ENCODE measurements at regions not wholly inside any gene's neighbourhood (a gene's known extent, or its start where the extent isn't known, plus 50 kb on each side); places are given as distances from the start of the nearest gene placed in this dataset.

- ATAC-seq (ENCODE audit: low read depth) (no peak), DNase-seq (no peak)
- H4K20me1 ChIP-seq (ENCODE audit: control insufficient read depth, insufficient read depth, low read length, poor library complexity, severe bottlenecking): no peaks in the 10 kb centered on the region
- H3K27ac ChIP-seq (ENCODE audit: low read length in 2 of 2): no peak overlapping the region
- no peaks in the 10 kb centered on the region for H3K27me3 ChIP-seq (replicated peaks in 1 of 4; ENCODE audit: control extremely low read depth in 1 of 4, control insufficient read depth in 3 of 4, insufficient read depth in 4 of 4, low read length in 3 of 4)
- WGBS (ENCODE audit: insufficient coverage): 60% methylated on average over 1 of the region's 3 CpGs
- Mint-ChIP-seq H3K4me1 (peaks cover 20% of the 10 kb centered on the region), H3K27ac (no peak overlapping the region), H3K4me3 (no peak overlapping the region), H3K27me3 (no peaks in the 10 kb centered on the region), H3K9me3 (ENCODE audit: insufficient read depth) (no peaks in the 10 kb centered on the region)
- no peak overlapping the region for H3K9ac ChIP-seq (ENCODE audit: low read length)
- no peaks in the 10 kb centered on the region for H3K79me2 ChIP-seq (ENCODE audit: control insufficient read depth, insufficient read depth, low read length)
- TF ChIP-seq EZH2 (IDR thresholded peaks at IDR 0.05; ENCODE audit: borderline replicate concordance, insufficient read depth, low read depth, low read length, poor library complexity, severe bottlenecking) (no peak), CTCF (IDR thresholded peaks at IDR 0.05) (no peak)
- H3K4me3 ChIP-seq (ENCODE audit: control extremely low read depth in 1 of 5, extremely low read depth in 1 of 5, insufficient read depth in 1 of 5, low read depth in 2 of 5, low read length in 4 of 5): no peak overlapping the region
- intact Hi-C loops (cut with micrococcal nuclease): no loop called here
- POLR2A ChIA-PET: no interaction called here
- CTCF ChIA-PET: no interaction called here
- H3K36me3 ChIP-seq (replicated peaks in 1 of 2; ENCODE audit: control extremely low read depth in 1 of 2, control insufficient read depth in 1 of 2, extremely low read depth in 1 of 2, insufficient read depth in 2 of 2, low read length in 1 of 2): no peaks in the 10 kb centered on the region
- H2AFZ ChIP-seq (ENCODE audit: insufficient read depth, low read depth, low read length, poor library complexity, severe bottlenecking): no peak overlapping the region
- no peaks in the 10 kb centered on the region for H3K9me3 ChIP-seq (ENCODE audit: control extremely low read depth in 1 of 3, control insufficient read depth in 2 of 3, insufficient read depth in 1 of 3, low read length in 2 of 3)
- H3K4me1 ChIP-seq (ENCODE audit: control insufficient read depth in 2 of 2, insufficient read depth in 2 of 2, low read length in 2 of 2): peaks cover 0 to 13% of the 10 kb centered on the region in 2 donors
- H3K4me2 ChIP-seq (replicated peaks; ENCODE audit: low read depth, low read length, poor library complexity, severe bottlenecking): no peak overlapping the region
Observed at GRCh38 chrY:8808611-8809010, 528.7 kb upstream of the TSPY4 start.

GRCh38 chrY:8809076-8809475 is 528.2 kb upstream of the TSPY4 start:
- CTCF ChIA-PET: no interaction called here
- H3K4me3 ChIP-seq (ENCODE audit: control extremely low read depth in 1 of 5, extremely low read depth in 1 of 5, insufficient read depth in 1 of 5, low read depth in 2 of 5, low read length in 4 of 5): no peak overlapping the region
- WGBS (ENCODE audit: insufficient coverage): no CpG with 5 or more reads among the region's 2 CpGs

More at GRCh38 chrY:8809076-8809475, 528.2 kb upstream of the TSPY4 start:
- no peak for TF ChIP-seq EZH2 (IDR thresholded peaks at IDR 0.05; ENCODE audit: borderline replicate concordance, insufficient read depth, low read depth, low read length, poor library complexity, severe bottlenecking)
- TF ChIP-seq CTCF (IDR thresholded peaks at IDR 0.05): no peak
- no peak overlapping the region for H3K27ac Mint-ChIP-seq
- DNase-seq: no peak
- H3K9me3 Mint-ChIP-seq (ENCODE audit: insufficient read depth): no peaks in the 10 kb centered on the region
- no peaks in the 10 kb centered on the region for H3K9me3 ChIP-seq (ENCODE audit: control extremely low read depth in 1 of 3, control insufficient read depth in 2 of 3, insufficient read depth in 1 of 3, low read length in 2 of 3)
- intact Hi-C loops (cut with micrococcal nuclease): no loop called here
- no peaks in the 10 kb centered on the region for H3K27me3 Mint-ChIP-seq
- H3K4me3 Mint-ChIP-seq: no peak overlapping the region
- no peak overlapping the region for H3K9ac ChIP-seq (ENCODE audit: low read length)
- no peaks in the 10 kb centered on the region for H3K36me3 ChIP-seq (replicated peaks in 1 of 2; ENCODE audit: control extremely low read depth in 1 of 2, control insufficient read depth in 1 of 2, extremely low read depth in 1 of 2, insufficient read depth in 2 of 2, low read length in 1 of 2)
- H3K4me1 ChIP-seq (ENCODE audit: control insufficient read depth in 2 of 2, insufficient read depth in 2 of 2, low read length in 2 of 2): peaks cover 0 to 9% of the 10 kb centered on the region in 2 donors
- no peak overlapping the region for H2AFZ ChIP-seq (ENCODE audit: insufficient read depth, low read depth, low read length, poor library complexity, severe bottlenecking)
- no peaks in the 10 kb centered on the region for H3K79me2 ChIP-seq (ENCODE audit: control insufficient read depth, insufficient read depth, low read length)
- ATAC-seq (ENCODE audit: low read depth): no peak
- POLR2A ChIA-PET: no interaction called here
- H3K27ac ChIP-seq (ENCODE audit: low read length in 2 of 2): no peak overlapping the region
- no peak overlapping the region for H3K4me2 ChIP-seq (replicated peaks; ENCODE audit: low read depth, low read length, poor library complexity, severe bottlenecking)
- peaks cover 16% of the 10 kb centered on the region for H3K4me1 Mint-ChIP-seq
- H4K20me1 ChIP-seq (ENCODE audit: control insufficient read depth, insufficient read depth, low read length, poor library complexity, severe bottlenecking): no peaks in the 10 kb centered on the region
- H3K27me3 ChIP-seq (replicated peaks in 1 of 4; ENCODE audit: control extremely low read depth in 1 of 4, control insufficient read depth in 3 of 4, insufficient read depth in 4 of 4, low read length in 3 of 4): no peaks in the 10 kb centered on the region
